ENCODE measurements at regions not wholly inside any gene's neighbourhood (a gene's known extent, or its start where the extent isn't known, plus 50 kb on each side); places are given as distances from the start of the nearest gene placed in this dataset.

DNA sequence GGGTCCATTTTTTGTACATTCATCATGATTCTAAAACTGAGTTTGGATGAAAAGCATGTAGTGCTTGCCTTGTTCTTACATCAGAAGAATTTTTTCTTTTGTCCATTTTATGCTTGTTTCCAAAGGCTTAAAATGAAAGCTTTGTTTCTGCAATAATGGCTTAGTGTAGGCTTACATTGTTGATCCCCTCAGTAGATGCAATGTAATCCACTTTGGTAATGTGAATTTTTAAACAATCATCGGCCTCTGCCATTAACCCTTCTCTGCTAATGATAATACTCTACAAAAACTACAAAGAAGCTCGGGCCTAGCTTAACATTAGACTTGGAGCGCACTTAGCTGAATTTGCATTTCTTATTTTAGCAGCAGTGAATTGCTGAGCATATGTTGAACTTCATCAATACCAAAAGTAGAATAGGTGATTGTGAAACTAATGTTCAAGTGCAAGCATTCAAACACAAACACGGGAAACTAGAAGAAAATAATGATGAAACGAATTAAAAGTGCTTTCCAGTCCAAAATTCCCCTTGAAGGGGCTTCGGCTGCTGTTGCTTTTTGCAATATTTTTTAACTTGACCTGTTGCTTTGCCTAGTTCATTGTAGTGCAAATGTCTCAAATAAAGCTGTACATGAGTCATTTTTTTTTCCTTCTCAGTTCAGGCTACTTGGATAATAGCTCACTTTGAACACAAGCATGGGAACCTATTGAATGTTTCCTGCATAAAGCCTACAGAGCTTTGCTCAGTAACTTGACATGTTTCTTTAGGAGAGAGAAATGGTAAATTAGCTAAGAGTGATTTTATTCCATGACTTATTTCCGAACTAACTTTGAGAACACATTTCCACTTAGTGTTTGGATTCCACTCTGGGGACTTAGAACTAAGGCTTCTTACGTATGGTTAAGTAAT, 66.5 kb downstream of the SLIT2 start:
- no peaks in the 10 kb centered on the region for H3K27me3 Mint-ChIP-seq (ENCODE audit: unreplicated experiment)
- peaks cover 10% of the 10 kb centered on the region for H3K4me1 Mint-ChIP-seq (ENCODE audit: unreplicated experiment)
- no peaks in the 10 kb centered on the region for H3K9me3 Mint-ChIP-seq (ENCODE audit: unreplicated experiment)
- TF ChIP-seq, protein P1, sequence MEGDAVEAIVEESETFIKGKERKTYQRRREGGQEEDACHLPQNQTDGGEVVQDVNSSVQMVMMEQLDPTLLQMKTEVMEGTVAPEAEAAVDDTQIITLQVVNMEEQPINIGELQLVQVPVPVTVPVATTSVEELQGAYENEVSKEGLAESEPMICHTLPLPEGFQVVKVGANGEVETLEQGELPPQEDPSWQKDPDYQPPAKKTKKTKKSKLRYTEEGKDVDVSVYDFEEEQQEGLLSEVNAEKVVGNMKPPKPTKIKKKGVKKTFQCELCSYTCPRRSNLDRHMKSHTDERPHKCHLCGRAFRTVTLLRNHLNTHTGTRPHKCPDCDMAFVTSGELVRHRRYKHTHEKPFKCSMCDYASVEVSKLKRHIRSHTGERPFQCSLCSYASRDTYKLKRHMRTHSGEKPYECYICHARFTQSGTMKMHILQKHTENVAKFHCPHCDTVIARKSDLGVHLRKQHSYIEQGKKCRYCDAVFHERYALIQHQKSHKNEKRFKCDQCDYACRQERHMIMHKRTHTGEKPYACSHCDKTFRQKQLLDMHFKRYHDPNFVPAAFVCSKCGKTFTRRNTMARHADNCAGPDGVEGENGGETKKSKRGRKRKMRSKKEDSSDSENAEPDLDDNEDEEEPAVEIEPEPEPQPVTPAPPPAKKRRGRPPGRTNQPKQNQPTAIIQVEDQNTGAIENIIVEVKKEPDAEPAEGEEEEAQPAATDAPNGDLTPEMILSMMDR (IDR thresholded peaks at IDR 0.05; ENCODE audit: unreplicated experiment): no peak
- H3K4me3 Mint-ChIP-seq (ENCODE audit: unreplicated experiment): no peak overlapping the region
- H3K27ac Mint-ChIP-seq (ENCODE audit: unreplicated experiment): no peak overlapping the region
- no peak for DNase-seq (ENCODE audit: low spot score)
- no peaks in the 10 kb centered on the region for H3K36me3 Mint-ChIP-seq (ENCODE audit: low read depth, unreplicated experiment)

GRCh38 chr4:20318909-20319277, 67.2 kb downstream of the SLIT2 start:
- no peak for DNase-seq (ENCODE audit: low spot score)
- Mint-ChIP-seq H3K27me3 (ENCODE audit: unreplicated experiment) (no peaks in the 10 kb centered on the region), H3K9me3 (ENCODE audit: unreplicated experiment) (no peaks in the 10 kb centered on the region), H3K36me3 (ENCODE audit: low read depth, unreplicated experiment) (no peaks in the 10 kb centered on the region), H3K4me1 (ENCODE audit: unreplicated experiment) (peaks cover 10% of the 10 kb centered on the region), H3K4me3 (ENCODE audit: unreplicated experiment) (no peak overlapping the region), H3K27ac (ENCODE audit: unreplicated experiment) (no peak overlapping the region)
- TF ChIP-seq, protein P1 (IDR thresholded peaks at IDR 0.05; ENCODE audit: unreplicated experiment): no peak

DNA sequence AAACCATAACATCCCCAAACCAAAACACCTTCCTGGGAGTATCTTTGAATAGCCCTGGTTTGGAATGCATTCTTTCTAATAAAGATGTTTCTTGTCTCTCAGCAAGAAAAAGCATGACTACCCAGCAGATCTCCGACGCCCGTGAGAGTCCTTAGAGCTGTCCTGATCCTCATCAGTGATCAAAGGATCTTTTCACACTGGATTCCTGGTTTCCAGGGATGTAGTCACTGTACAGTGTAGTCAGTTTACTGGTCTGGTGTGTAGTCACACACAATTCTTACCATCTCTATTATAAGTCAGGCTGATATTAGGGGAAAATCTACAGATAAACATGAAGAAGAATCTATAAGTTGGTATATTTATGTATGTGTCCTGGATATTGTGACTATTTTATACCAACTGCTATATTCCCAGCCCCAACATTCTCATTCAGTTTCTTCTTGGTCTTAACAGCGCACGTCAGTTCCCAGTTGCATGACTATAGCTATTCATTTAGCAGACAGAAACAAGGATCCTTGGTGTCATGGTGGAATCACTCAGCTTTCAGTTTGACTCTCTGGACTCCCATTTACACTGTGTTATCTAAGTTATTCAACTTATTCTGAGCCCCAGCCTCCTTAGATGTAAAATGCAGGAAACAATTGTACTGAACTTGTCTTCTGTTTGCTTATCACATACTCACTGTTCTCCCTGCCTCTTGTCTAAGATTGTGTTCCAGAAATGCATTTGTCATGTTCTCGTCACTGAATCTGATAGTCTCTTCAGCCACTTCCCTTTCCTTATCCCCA, 68.3 kb downstream of the SLIT2 start:
- H3K4me3 Mint-ChIP-seq (ENCODE audit: unreplicated experiment): no peak overlapping the region

GRCh38 chr4:20323991-20324390, 72.3 kb downstream of the SLIT2 start:
- no peak for DNase-seq (ENCODE audit: low spot score)
- Mint-ChIP-seq H3K27ac (ENCODE audit: unreplicated experiment) (no peak overlapping the region), H3K27me3 (ENCODE audit: unreplicated experiment) (no peaks in the 10 kb centered on the region), H3K4me1 (ENCODE audit: unreplicated experiment) (peaks cover 13% of the 10 kb centered on the region), H3K4me3 (ENCODE audit: unreplicated experiment) (no peak overlapping the region), H3K9me3 (ENCODE audit: unreplicated experiment) (no peaks in the 10 kb centered on the region), H3K36me3 (ENCODE audit: low read depth, unreplicated experiment) (no peaks in the 10 kb centered on the region)
- TF ChIP-seq, protein P1 (IDR thresholded peaks at IDR 0.05; ENCODE audit: unreplicated experiment): no peak

More for the DNA sequence above, 68.3 kb downstream of the SLIT2 start:
- Mint-ChIP-seq H3K4me1 (ENCODE audit: unreplicated experiment) (peaks cover 12% of the 10 kb centered on the region), H3K9me3 (ENCODE audit: unreplicated experiment) (no peaks in the 10 kb centered on the region), H3K36me3 (ENCODE audit: low read depth, unreplicated experiment) (no peaks in the 10 kb centered on the region), H3K27ac (ENCODE audit: unreplicated experiment) (no peak overlapping the region), H3K27me3 (ENCODE audit: unreplicated experiment) (no peaks in the 10 kb centered on the region)
- DNase-seq (ENCODE audit: low spot score): no peak
- TF ChIP-seq, protein P1 (IDR thresholded peaks at IDR 0.05; ENCODE audit: unreplicated experiment): no peak
